Endothelial cell of umbilical vein (primary cell): ENCODE measurements at regions not wholly inside any gene's neighbourhood (a gene's known extent, or its start where the extent isn't known, plus 50 kb on each side); places are given as distances from the start of the nearest gene placed in this dataset.

Experiments used
- BruUV-seq: library from RNA; stranded (reverse); fragments of 400-500 nt; replicated peaks from 2 replicates; lab custom pipeline; 2021; lab: Mats Ljungman, UMichigan
- CTCF ChIA-PET: fragments of 300-600, 350-600 bp; sonication (Branson Sonifier 250); formaldehyde crosslinking; loops from one replicate; lab custom pipeline; 2021; ENCODE audit warnings: antibody characterized with exemption, inconsistent platforms; lab: Charles Lee
- POLR2A ChIA-PET: fragments of 300-600, 350-600 bp; sonication (Branson Sonifier 250); formaldehyde crosslinking; loops from one replicate; lab custom pipeline; 2021; ENCODE audit warnings: antibody characterized with exemption, inconsistent platforms; lab: Charles Lee
- DNase-seq: peaks from one replicate; pipeline ENCODE4 v3.0.0-alpha.2; 2011; ENCODE audit warnings: low read depth, low spot score
- FAIRE-seq: peaks from 2 replicates; lab custom pipeline; 2011; peaks lifted over from hg19 to GRCh38; lab: Jason Lieb, UNC
- H2AFZ ChIP-seq: 2 replicates; pipeline ENCODE4 v1.6.0; 2012; ENCODE audit warnings: low read depth, low read length, control low read depth, inconsistent platforms
- H3K27ac ChIP-seq: 2 replicates; pipeline ENCODE4 v1.5.1; 2011; ENCODE audit warnings: low read depth, mild to moderate bottlenecking, control low read depth, low read length, moderate library complexity; ENCODE audit not compliant: insufficient read depth
- H3K27me3 ChIP-seq, 2 experiments: 2 replicates each; pipeline versions ENCODE4 v1.6.0 to v1.6.1; 2011; ENCODE audit warnings: low read length in 2 of 2, mixed read lengths in 1 of 2; ENCODE audit not compliant: control insufficient read depth in 2 of 2, insufficient read depth in 2 of 2
- H3K36me3 ChIP-seq, 2 experiments: 2 replicates in 1 of 2; 3 replicates in 1 of 2; pipeline ENCODE4 v1.5.1; 2011; ENCODE audit warnings: low read length in 2 of 2, mild to moderate bottlenecking in 1 of 2, moderate library complexity in 1 of 2; ENCODE audit not compliant: control insufficient read depth in 2 of 2, insufficient read depth in 2 of 2; ENCODE audit errors: extremely low read depth in 1 of 2
- H3K4me1 ChIP-seq: 3 replicates; pipeline ENCODE4 v1.5.1; 2011; ENCODE audit warnings: mild to moderate bottlenecking, low read length; ENCODE audit not compliant: control insufficient read depth, insufficient read depth; ENCODE audit errors: extremely low read depth
- H3K4me2 ChIP-seq: 2 replicates; pipeline ENCODE4 v1.6.1; 2011; ENCODE audit warnings: low read length, control low read depth, mixed read lengths; ENCODE audit not compliant: insufficient read depth
- H3K4me3 ChIP-seq, 3 experiments: fragments of 200-600 bp in 1 of 3; sonication (generic), shearing (Covaris generic) in 1 of 3; replicated peaks in 1 of 3; 2 replicates each; pipeline ENCODE4 v1.5.1; 2011 to 2016; ENCODE audit warnings: control low read depth in 3 of 3, low read length in 3 of 3, mild to moderate bottlenecking in 2 of 3, inconsistent platforms in 1 of 3, low read depth in 1 of 3, moderate library complexity in 1 of 3; ENCODE audit not compliant: insufficient read depth in 1 of 3
- H3K79me2 ChIP-seq: 2 replicates; pipeline ENCODE4 v1.6.0; 2012; ENCODE audit warnings: low read length, inconsistent platforms; ENCODE audit not compliant: control insufficient read depth, insufficient read depth
- H3K9ac ChIP-seq: replicated peaks from 2 replicates; pipeline ENCODE3; 2011; ENCODE audit warnings: low read length, control low read depth; ENCODE audit not compliant: insufficient read depth; ENCODE audit errors: extremely low read depth
- H3K9me1 ChIP-seq: replicated peaks from 3 replicates; pipeline ENCODE4 v1.6.0; 2011; ENCODE audit warnings: mild to moderate bottlenecking, low read length; ENCODE audit not compliant: control insufficient read depth, insufficient read depth; ENCODE audit errors: extremely low read depth
- H3K9me3 ChIP-seq: replicated peaks from 2 replicates; pipeline ENCODE4 v1.5.1; 2012; ENCODE audit warnings: low read length, inconsistent platforms; ENCODE audit not compliant: control insufficient read depth, insufficient read depth
- H4K20me1 ChIP-seq: replicated peaks from 2 replicates; pipeline ENCODE3; 2011; ENCODE audit warnings: mild to moderate bottlenecking, low read length; ENCODE audit not compliant: control insufficient read depth, insufficient read depth; ENCODE audit errors: extremely low read depth
- CTCF ChIP-seq, 2 donors: IDR thresholded peaks; 1 replicate in 1 of 2; 2 replicates in 1 of 2; pipeline ENCODE4 v1.5.1; 2011; ENCODE audit warnings: low read length in 2 of 2, mild to moderate bottlenecking in 2 of 2, moderate library complexity in 2 of 2, control low read depth in 1 of 2, inconsistent platforms in 1 of 2, low read depth in 1 of 2; ENCODE audit not compliant: insufficient read depth in 1 of 2; ENCODE audit errors: extremely low read depth in 1 of 2
- EZH2 ChIP-seq: IDR thresholded peaks from 2 replicates; pipeline ENCODE4 v1.6.1; 2012; ENCODE audit warnings: borderline replicate concordance, low read depth, mild to moderate bottlenecking, moderate library complexity, low read length, inconsistent platforms; ENCODE audit not compliant: severe bottlenecking
- FOS ChIP-seq: IDR thresholded peaks from 2 replicates; pipeline ENCODE4 v1.6.1; 2011; ENCODE audit warnings: mild to moderate bottlenecking, low read length, moderate library complexity, borderline replicate concordance; ENCODE audit not compliant: insufficient read depth
- GATA2 ChIP-seq: IDR thresholded peaks from 2 replicates; pipeline ENCODE4 v1.7.0; 2011; ENCODE audit warnings: low read depth, mild to moderate bottlenecking, moderate library complexity, mixed read lengths, low read length; ENCODE audit not compliant: insufficient read length, insufficient read depth
- JUN ChIP-seq: IDR thresholded peaks from 2 replicates; pipeline ENCODE4 v1.6.1; 2011; ENCODE audit warnings: borderline replicate concordance, low read depth; ENCODE audit not compliant: insufficient read length, insufficient read depth
- MAX ChIP-seq: IDR thresholded peaks from 2 replicates; pipeline ENCODE4 v1.6.1; 2011; ENCODE audit not compliant: insufficient read depth, insufficient read length
- MYC ChIP-seq: IDR thresholded peaks from one replicate; pipeline ENCODE4 v1.6.1; 2011; ENCODE audit warnings: mild to moderate bottlenecking, low read depth, low read length
- POLR2A ChIP-seq: IDR thresholded peaks from 2 replicates; pipeline ENCODE4 v1.6.1; 2012; ENCODE audit warnings: low read depth, mild to moderate bottlenecking, control low read depth, low read length
- POLR2AphosphoS5 ChIP-seq: IDR thresholded peaks from 2 replicates; pipeline ENCODE4 v1.6.1; 2012; ENCODE audit warnings: low read depth, mild to moderate bottlenecking, control low read depth, low read length, moderate library complexity; ENCODE audit not compliant: insufficient read depth
- dilution Hi-C: fragments of 300-500 bp; cut with MboI; formaldehyde crosslinking; loops from one replicate; pipeline ENCODE4 v1.15.0; 2019; ENCODE audit warnings: low sequenced_read_pairs; ENCODE audit not compliant: extremely low pct_ligation_motif_present
- intact Hi-C: fragments of 100-400 bp; cut with micrococcal nuclease; formaldehyde crosslinking; loops from one replicate; pipeline ENCODE4 v1.10.0; 2022

- no peaks in the 10 kb centered on the region for H3K27me3 ChIP-seq
- no peak overlapping the region for H3K9ac ChIP-seq
- dilution Hi-C loops (no loop called here), intact Hi-C loops (no loop called here)
- H3K36me3 ChIP-seq: no peaks in the 10 kb centered on the region
- no peaks in the 10 kb centered on the region for H3K9me1 ChIP-seq
- DNase-seq (no peak), FAIRE-seq (no peak)
- no peak overlapping the region for H3K4me3 ChIP-seq
- no peaks in the 10 kb centered on the region for H3K79me2 ChIP-seq
- H3K27ac ChIP-seq: no peak overlapping the region
- H2AFZ ChIP-seq: no peak overlapping the region
- H4K20me1 ChIP-seq: no peaks in the 10 kb centered on the region
- POLR2A ChIA-PET: no interaction called here
- H3K4me1 ChIP-seq: no peaks in the 10 kb centered on the region
- CTCF ChIA-PET: no interaction called here
- no peak overlapping the region for H3K4me2 ChIP-seq
- H3K9me3 ChIP-seq: no peaks in the 10 kb centered on the region
- BruUV-seq: no TSS peak
- TF ChIP-seq POLR2A (no peak), MAX (no peak), MYC (no peak), EZH2 (no peak), FOS (no peak), POLR2AphosphoS5 (no peak), CTCF (IDR thresholded peaks at IDR 0.05; ENCODE audit: extremely low read depth in 1 of 2, insufficient read depth in 1 of 2, low read depth in 1 of 2, low read length in 2 of 2) (no peak), GATA2 (no peak), JUN (no peak)
These were observed 139.5 kb upstream of the RASGEF1B start for GRCh38 chr4:81611221-81611620.
